AG09309 (cell line): ENCODE measurements at regions not wholly inside any gene's neighbourhood (a gene's known extent, or its start where the extent isn't known, plus 50 kb on each side); places are given as distances from the start of the nearest gene placed in this dataset.

Experiments
- DNase-seq: peaks from one replicate; pipeline ENCODE4 v3.0.0-alpha.2; 2010; ENCODE audit warnings: low read depth
- H3K4me3 ChIP-seq: 2 replicates; pipeline ENCODE4 v1.5.1; 2011; ENCODE audit warnings: mild to moderate bottlenecking, low read depth, low read length, moderate library complexity; ENCODE audit not compliant: control insufficient read depth
- CTCF ChIP-seq: IDR thresholded peaks from 2 replicates; pipeline ENCODE4 v1.5.1; 2011; ENCODE audit warnings: mild to moderate bottlenecking, low read depth, low read length, inconsistent platforms; ENCODE audit not compliant: insufficient read depth, control insufficient read depth; ENCODE audit errors: missing control alignments

DNA sequence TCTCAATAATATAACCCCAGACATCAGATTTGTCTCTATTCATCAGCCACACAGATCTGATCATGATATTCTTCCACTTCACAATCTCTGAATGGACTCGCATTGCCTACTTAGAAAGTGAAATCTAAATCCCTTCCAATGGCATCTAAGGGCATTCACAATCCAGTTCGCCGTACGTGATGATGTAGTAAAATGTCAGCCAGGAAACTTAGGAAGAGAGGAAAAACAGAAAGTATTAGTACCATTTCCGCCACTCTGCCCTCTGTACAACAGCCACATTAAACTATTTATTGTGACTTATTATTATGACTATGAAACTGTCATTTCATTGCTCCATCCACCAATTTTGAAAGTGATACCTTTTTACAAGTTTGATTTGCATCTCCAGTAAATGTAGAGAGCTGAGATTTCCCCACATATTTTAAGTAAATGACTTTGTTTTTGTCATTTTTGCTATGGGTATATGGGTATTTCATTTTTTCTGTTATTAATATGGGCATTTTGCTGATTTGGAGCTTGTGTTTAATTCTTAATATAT, 69.4 kb upstream of the SMIM36 start:
- TF ChIP-seq CTCF = no peak
- DNase-seq = no peak

GRCh38 chr17:55577687-55578086, 66.4 kb upstream of the SMIM36 start:
- DNase-seq = no peak
- H3K4me3 ChIP-seq = no peak overlapping the region

More for the DNA sequence above, 69.4 kb upstream of the SMIM36 start:
- H3K4me3 ChIP-seq = no peak overlapping the region

GRCh38 chr17:55576996-55577586, 65.8 kb upstream of the SMIM36 start:
- DNase-seq = no peak
- H3K4me3 ChIP-seq = peak overlapping the region; percentile 20
- TF ChIP-seq CTCF = no peak

More at GRCh38 chr17:55577687-55578086, 66.4 kb upstream of the SMIM36 start:
- TF ChIP-seq CTCF = no peak

GRCh38 chr17:55576237-55576995, 65.2 kb upstream of the SMIM36 start:
- DNase-seq = no peak
- no peak overlapping the region; the same call in 1 of the 2 replicates for H3K4me3 ChIP-seq
- TF ChIP-seq CTCF = no peak

GRCh38 chr17:55575058-55575636, 63.9 kb upstream of the SMIM36 start:
- TF ChIP-seq CTCF = no peak
- DNase-seq = no peak
- no peak overlapping the region for H3K4me3 ChIP-seq

DNA sequence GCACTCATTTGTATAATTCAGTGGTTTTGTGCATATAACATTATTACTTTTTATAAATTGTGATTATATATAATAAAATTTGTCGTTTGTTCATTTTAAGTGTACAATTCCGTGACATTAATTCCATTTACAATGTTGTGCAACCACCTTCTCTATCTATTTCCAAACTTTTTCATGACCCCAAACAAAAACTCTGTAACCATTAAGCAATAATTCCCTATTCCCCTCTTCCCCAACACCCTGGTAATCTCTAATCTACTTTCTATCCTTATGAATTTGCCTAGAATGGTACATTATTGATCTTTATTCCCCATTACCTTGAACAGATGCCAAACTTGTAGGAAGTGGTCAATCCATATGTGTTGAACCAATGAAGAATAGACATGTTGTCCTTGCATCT, 61.3 kb upstream of the SMIM36 start:
- no peak for DNase-seq
- TF ChIP-seq CTCF = no peak
- H3K4me3 ChIP-seq = no peak overlapping the region
